HG03060 (cell line): ENCODE measurements at regions not wholly inside any gene's neighbourhood (a gene's known extent, or its start where the extent isn't known, plus 50 kb on each side); places are given as distances from the start of the nearest gene placed in this dataset.

Experiments
- ATAC-seq: cut with Tn5 transposase; IDR thresholded peaks from one replicate; pipeline ENCODE4 v1.9.1; 2021; ENCODE audit warnings: low read depth, moderate number of reproducible peaks; ENCODE audit not compliant: unreplicated experiment

DNA sequence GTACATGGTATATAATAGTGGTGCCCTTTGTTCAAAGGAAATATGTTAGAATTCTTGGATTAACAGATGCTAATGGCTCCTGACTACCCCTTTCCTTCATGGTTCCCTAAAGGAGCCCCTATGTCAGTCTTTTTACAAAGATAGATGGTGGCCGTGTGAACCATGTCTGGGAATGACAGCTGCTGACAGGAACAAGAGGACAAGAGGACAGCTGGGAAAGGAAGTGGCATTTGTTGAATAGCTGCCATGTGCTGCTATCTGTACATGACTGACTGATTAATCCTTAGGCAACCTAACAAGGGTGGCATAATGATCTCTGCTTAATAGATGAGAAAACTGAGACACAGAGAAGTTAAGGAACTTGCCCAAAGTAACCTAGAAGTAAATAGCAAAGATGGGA, 321.7 kb downstream of the ZNF621 start:
- no peak for ATAC-seq

DNA sequence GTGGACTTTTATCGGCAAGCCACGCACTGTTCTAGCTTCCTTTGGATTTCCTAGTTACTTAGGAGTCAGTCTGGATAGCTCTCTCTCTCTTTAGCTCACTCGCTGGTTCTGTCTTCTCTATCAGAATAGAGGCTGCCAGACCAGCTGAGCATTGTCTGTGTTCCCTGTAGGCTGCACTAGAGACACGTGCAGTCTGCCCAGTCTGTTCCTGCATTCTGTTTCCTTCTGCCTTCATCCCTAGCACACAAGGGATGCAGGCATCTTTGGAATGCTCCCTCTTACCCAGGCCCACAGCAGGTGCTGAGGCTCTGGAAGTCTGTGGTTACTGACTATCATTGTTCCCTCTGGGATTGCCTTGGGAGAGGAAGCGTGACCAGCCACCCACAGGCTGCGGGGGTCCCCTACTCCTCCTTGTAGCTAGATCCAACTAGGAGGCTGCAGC, 322.8 kb downstream of the ZNF621 start:
- no peak for ATAC-seq

DNA sequence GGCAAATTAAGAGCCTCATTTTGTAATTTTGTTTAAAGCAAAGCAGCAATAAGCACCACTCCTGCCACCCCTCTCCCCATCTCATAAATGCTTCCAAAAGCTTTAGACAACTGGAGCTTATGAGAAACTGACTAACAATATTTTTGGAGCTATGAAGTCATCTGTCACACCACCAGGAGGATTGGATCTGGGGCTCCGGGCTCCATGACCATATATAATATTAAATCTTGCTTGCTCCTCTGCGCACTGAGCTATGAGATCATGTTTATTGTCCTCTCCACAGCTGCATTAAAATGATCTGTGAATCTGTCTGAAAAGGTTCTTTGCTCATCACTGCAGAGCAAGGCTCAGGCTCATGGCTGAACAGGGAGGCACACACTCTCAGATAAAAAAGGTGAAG, 323.7 kb downstream of the ZNF621 start:
- no peak for ATAC-seq

DNA sequence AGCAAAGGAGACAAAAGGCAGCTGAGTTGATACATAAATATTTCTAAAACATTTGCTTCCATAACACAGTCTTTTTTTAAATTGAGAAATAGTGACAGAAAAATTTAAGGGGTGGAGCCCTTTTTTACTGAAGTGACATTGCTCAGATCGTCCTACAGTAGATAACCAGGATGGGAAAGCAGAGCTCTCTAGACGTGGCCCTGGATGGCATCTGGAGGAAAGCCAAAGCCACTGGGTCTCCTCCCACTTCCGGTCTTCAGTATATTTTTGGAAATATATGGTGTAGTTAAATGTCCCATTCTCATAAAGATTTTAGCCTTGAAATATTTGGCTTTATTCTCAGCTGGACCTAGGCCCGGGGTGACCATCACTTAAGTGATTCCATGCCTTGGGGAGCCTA, 326.1 kb downstream of the ZNF621 start:
- no peak for ATAC-seq

DNA sequence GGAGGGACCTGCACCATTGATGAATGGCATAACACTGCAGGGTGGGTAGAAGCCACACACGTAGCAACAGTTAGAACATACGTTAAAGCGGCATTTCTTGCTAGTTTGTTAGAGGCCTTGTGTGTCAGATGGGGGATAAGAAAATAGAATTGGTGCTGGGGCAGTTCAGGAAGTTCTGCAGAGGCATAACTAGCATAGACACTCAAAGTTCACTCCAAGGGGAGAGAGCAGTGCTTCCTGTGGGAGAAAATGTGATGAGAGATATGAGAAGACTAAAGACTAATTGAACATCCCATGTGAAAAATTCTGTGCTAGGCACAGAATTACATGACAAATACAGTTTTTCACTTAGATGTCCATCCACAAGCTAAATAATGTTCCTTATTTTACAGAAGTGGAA, 327.1 kb downstream of the ZNF621 start:
- no peak for ATAC-seq

GRCh38 chr3:40852712-40853111, 328.0 kb downstream of the ZNF621 start:
- ATAC-seq, result no peak

GRCh38 chr3:40853474-40853873, 328.7 kb downstream of the ZNF621 start:
- ATAC-seq, result no peak

DNA sequence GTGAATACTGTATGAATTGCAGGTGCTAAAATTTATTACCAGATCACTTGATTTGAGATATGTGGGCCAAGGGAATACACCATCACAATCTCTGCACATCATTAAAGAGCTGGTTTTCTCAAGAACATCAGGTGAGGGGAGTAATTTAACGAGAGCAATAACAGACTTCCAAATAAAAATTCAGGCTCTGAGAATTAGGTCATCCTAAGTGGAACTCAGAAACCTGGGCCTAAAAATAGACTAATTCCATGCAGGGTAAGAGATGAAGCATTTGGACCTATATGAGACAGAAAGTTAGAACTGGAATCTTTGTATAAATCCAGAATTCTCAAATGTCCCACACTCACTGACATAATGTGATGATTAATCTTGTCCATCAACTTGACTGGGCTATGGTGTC, 331.1 kb downstream of the ZNF621 start:
- ATAC-seq, result no peak

- no peak for ATAC-seq
These were observed 333.8 kb downstream of the ZNF621 start for GRCh38 chr3:40858364-40859115.

DNA sequence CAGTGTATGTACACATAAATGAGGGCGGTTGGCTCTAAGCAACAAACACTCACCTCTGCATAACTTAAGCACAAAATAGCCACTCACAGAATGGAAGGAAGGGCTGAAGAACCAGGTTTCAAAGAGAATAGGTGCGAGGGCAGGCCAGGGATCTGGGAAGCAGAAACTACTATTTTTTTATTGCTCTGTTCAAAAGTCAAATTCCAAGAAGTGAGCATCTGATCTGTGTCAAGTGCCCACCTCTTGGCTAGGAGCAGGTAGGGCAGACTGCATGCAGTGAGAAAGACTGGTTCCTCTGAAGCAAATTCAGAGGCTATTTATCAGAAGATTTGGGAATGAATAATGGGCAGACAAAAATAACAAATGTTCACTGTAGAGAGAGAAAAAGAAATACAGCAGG, 336.4 kb upstream of the CTNNB1 start:
- no peak for ATAC-seq

GRCh38 chr3:40864146-40864782, 335.0 kb upstream of the CTNNB1 start:
- no peak for ATAC-seq

GRCh38 chr3:40864915-40865314, 334.4 kb upstream of the CTNNB1 start:
- no peak for ATAC-seq

- ATAC-seq, result no peak
These were observed 331.5 kb upstream of the CTNNB1 start for GRCh38 chr3:40867797-40868196.

DNA sequence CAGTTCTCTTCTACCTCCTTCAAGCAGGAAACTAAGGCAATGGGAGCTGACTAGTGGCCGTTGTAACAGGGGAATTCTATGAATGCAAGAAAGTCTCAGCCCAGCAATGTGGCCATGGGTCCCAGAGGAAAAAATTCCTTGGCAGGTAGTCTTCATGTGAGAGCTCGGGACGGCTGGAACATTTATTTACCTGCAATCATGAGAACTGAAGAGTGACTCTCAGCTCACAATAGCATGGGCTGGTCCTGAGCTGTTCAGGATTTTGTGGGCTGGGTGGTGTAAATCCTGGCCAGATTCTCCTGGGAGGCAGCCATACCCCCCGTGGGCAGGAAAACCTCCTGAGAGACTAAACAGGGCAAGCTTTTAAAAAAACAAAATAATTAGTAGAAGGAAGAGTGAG, 330.3 kb upstream of the CTNNB1 start:
- ATAC-seq, result no peak

DNA sequence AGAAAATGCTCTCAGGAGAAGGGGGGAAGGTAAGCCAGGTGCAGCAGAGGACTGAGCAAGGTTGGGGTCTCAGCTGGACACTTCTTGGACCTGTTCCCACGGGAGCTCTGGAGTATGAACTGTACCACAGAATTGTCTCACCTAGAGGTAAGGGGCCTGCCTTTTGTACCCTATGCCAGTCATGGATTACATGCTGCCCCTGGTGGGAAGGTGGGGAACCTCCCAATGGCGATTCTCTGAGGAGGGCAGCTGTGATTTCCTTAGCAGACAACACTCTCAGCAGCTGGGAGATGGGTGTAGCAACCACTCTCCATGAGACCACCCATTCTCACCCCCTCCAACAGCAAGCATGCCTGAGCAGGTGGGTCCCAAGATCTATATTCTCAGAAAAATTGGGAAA, 329.4 kb upstream of the CTNNB1 start:
- no peak for ATAC-seq

DNA sequence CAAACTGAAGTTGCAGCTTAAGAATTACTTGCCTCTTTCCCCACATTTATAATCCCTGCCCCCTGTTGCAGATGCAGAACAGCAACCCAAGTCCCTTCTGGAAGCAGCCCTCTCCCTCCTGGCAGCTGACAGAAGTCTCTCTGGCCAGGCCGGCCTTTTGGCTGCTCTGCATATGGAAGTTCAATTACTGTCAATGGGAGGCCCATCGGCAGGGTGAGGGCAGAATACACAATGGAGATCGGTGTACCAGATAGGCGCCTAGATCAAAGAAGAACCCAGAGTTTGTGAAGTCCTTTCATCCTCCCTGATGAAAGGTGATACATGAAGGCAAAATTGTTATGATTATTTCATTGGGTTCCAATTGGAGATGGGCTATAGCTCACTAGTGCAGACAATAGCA, 327.9 kb upstream of the CTNNB1 start:
- ATAC-seq, result no peak

GRCh38 chr3:40872258-40872920, 326.9 kb upstream of the CTNNB1 start:
- no peak for ATAC-seq

GRCh38 chr3:40873476-40873875, 325.8 kb upstream of the CTNNB1 start:
- ATAC-seq, result no peak

GRCh38 chr3:40873934-40874699, 325.2 kb upstream of the CTNNB1 start:
- no peak for ATAC-seq

GRCh38 chr3:40875581-40875980, 323.7 kb upstream of the CTNNB1 start:
- ATAC-seq, result no peak

DNA sequence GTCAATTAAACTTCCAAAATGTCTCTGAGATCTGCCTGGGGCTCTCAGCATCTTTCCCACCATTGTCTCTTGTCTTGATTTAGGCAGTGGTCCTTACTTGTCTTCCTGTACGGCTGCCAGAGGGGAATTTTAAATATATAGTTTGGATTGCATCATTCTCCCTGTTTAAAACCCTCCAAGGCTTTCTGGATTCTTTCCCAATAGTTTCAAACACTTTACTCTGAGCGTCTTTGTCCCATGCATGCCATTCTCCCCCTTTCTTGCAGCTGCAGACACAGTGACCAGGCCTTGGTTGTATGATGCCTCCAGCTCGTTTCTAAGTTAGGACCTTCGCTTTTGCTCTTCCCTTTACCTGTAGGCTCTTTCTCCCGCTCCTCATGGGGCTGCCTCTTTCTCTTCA, 323.3 kb upstream of the CTNNB1 start:
- no peak for ATAC-seq
